IMR-90 (cell line): ENCODE measurements at regions not wholly inside any gene's neighbourhood (a gene's known extent, or its start where the extent isn't known, plus 50 kb on each side); places are given as distances from the start of the nearest gene placed in this dataset.

Experiments used
- ATAC-seq: fragments of 200-7000 bp; cut with Tn5 transposase; 2 replicates; pipeline ENCODE4 v1.9.1; 2020; ENCODE audit warnings: low read depth, mild to moderate bottlenecking, moderate library complexity
- BruUV-seq: library from RNA; stranded (reverse); fragments of 400-500 nt; replicated peaks from 2 replicates; lab custom pipeline; 2021; lab: Mats Ljungman, UMichigan
- CTCF ChIA-PET: fragments of 300-600 bp; formaldehyde crosslinking; extraction: SDS; loops from one replicate; lab custom pipeline; 2021; ENCODE audit warnings: antibody characterized with exemption; lab: Yijun Ruan, JAX
- POLR2A ChIA-PET: fragments of 300-600 bp; sonication (Branson Sonifier 250); formaldehyde crosslinking; loops from one replicate; lab custom pipeline; 2022; ENCODE audit warnings: antibody characterized with exemption; ENCODE audit not compliant: unreplicated experiment; lab: Charles Lee
- DNase-seq: peaks from one replicate; pipeline ENCODE4 v3.0.0; 2013
- H2AFZ ChIP-seq: replicated peaks from 2 replicates; pipeline ENCODE3; 2013; ENCODE audit warnings: low read length, mild to moderate bottlenecking; ENCODE audit not compliant: poor library complexity
- H2AK5ac ChIP-seq: 2 replicates; pipeline ENCODE4 v1.6.1; 2013; ENCODE audit warnings: low read depth, low read length, inconsistent platforms
- H2AK9ac ChIP-seq: replicated peaks from 2 replicates; pipeline ENCODE3; 2013; ENCODE audit warnings: mild to moderate bottlenecking, low read depth, low read length, moderate library complexity; ENCODE audit not compliant: poor library complexity
- H2BK120ac ChIP-seq: 2 replicates; pipeline ENCODE4 v1.6.1; 2013; ENCODE audit warnings: low read depth, low read length, inconsistent platforms
- H2BK15ac ChIP-seq: 3 replicates; pipeline ENCODE4 v1.6.1; 2013; ENCODE audit warnings: low read depth, low read length, inconsistent platforms
- H2BK20ac ChIP-seq: 2 replicates; pipeline ENCODE4 v1.6.1; 2013; ENCODE audit warnings: low read depth, mild to moderate bottlenecking, inconsistent platforms, low read length, moderate library complexity
- H2BK5ac ChIP-seq: 2 replicates; pipeline ENCODE4 v1.6.1; 2013; ENCODE audit warnings: mild to moderate bottlenecking, low read depth, low read length, inconsistent platforms; ENCODE audit not compliant: poor library complexity, severe bottlenecking
- H3K14ac ChIP-seq: replicated peaks from 2 replicates; pipeline ENCODE4 v1.6.1; 2013; ENCODE audit warnings: low read depth, low read length, inconsistent platforms
- H3K18ac ChIP-seq: 2 replicates; pipeline ENCODE4 v1.6.1; 2013; ENCODE audit warnings: low read depth, low read length, control low read depth
- H3K23ac ChIP-seq: 2 replicates; pipeline ENCODE4 v1.6.1; 2013; ENCODE audit warnings: low read depth, low read length, inconsistent platforms
- H3K27ac ChIP-seq: 2 replicates; pipeline ENCODE4 v1.5.1; 2013; ENCODE audit warnings: mild to moderate bottlenecking, control low read depth, low read length; ENCODE audit not compliant: insufficient read depth
- H3K27me3 ChIP-seq: 2 replicates; pipeline ENCODE4 v1.6.1; 2013; ENCODE audit warnings: low read length; ENCODE audit not compliant: control insufficient read depth, insufficient read depth
- H3K36me3 ChIP-seq: 2 replicates; pipeline ENCODE4 v1.6.1; 2013; ENCODE audit warnings: low read length, mixed read lengths; ENCODE audit not compliant: control insufficient read depth, insufficient read depth
- H3K4ac ChIP-seq: 2 replicates; pipeline ENCODE4 v1.6.1; 2013; ENCODE audit warnings: low read depth, low read length, inconsistent platforms
- H3K4me1 ChIP-seq: 2 replicates; pipeline ENCODE4 v1.6.1; 2013; ENCODE audit warnings: low read length, mixed read lengths; ENCODE audit not compliant: control insufficient read depth, insufficient read depth
- H3K4me2 ChIP-seq: 2 replicates; pipeline ENCODE4 v1.6.1; 2013; ENCODE audit warnings: low read depth, mild to moderate bottlenecking, control low read depth, low read length, moderate library complexity
- H3K4me3 ChIP-seq: 2 replicates; pipeline ENCODE4 v1.5.1; 2013; ENCODE audit warnings: low read depth, mild to moderate bottlenecking, control low read depth, low read length, moderate library complexity; ENCODE audit not compliant: insufficient read depth
- H3K56ac ChIP-seq: 2 replicates; pipeline ENCODE4 v1.6.1; 2013; ENCODE audit warnings: low read length, inconsistent platforms; ENCODE audit not compliant: insufficient read depth; ENCODE audit errors: extremely low read depth
- H3K79me1 ChIP-seq, 2 experiments: 2 replicates each; pipeline ENCODE4 v1.6.1; 2013; ENCODE audit warnings: low read length in 2 of 2, inconsistent platforms in 1 of 2, low read depth in 1 of 2
- H3K9ac ChIP-seq: 2 replicates; pipeline ENCODE4 v1.6.1; 2013; ENCODE audit warnings: low read depth, low read length, control low read depth
- H3K9me1 ChIP-seq: 2 replicates; pipeline ENCODE4 v1.6.1; 2013; ENCODE audit warnings: low read length, inconsistent platforms; ENCODE audit not compliant: insufficient read depth
- H3K9me3 ChIP-seq: 2 replicates; pipeline ENCODE4 v1.6.1; 2013; ENCODE audit warnings: low read length; ENCODE audit not compliant: control insufficient read depth, insufficient read depth
- H4K20me1 ChIP-seq: 2 replicates; pipeline ENCODE4 v1.6.1; 2013; ENCODE audit warnings: low read length, inconsistent platforms; ENCODE audit not compliant: insufficient read depth
- H4K5ac ChIP-seq: 2 replicates; pipeline ENCODE4 v1.6.1; 2013; ENCODE audit warnings: mild to moderate bottlenecking, low read depth, low read length, control low read depth
- H4K8ac ChIP-seq, 2 experiments: 2 replicates each; pipeline ENCODE4 v1.6.1; 2013; ENCODE audit warnings: low read depth in 2 of 2, low read length in 2 of 2, control low read depth in 1 of 2, inconsistent platforms in 1 of 2
- H4K91ac ChIP-seq: 2 replicates; pipeline ENCODE4 v1.6.1; 2013; ENCODE audit warnings: low read depth, low read length, inconsistent platforms; ENCODE audit not compliant: insufficient read depth
- ELK1 ChIP-seq: fragments of 150-350 bp; IDR thresholded peaks from 2 replicates; pipeline ENCODE4 v1.6.1; 2016; ENCODE audit warnings: low read depth, mild to moderate bottlenecking, low read length, moderate library complexity, borderline replicate concordance
- WGBS, 2 experiments: methylation state at CpG; one replicate each; pipeline versions ENCODE4 v1.1.5 to v1.1.7; 2013; ENCODE audit warnings: missing lambda C conversion rate in 2 of 2; ENCODE audit not compliant: insufficient read length in 1 of 2; ENCODE audit errors: extremely low coverage in 2 of 2; 5-methylcytosine and 5-hydroxymethylcytosine counted together
- dilution Hi-C: fragments of 300-500 bp; cut with HindIII; formaldehyde crosslinking; loops from one replicate; pipeline ENCODE4 v1.14.3; 2018; ENCODE audit warnings: low sequenced_read_pairs; ENCODE audit not compliant: unreplicated experiment
- in situ Hi-C: fragments of 300-500 bp; cut with MboI; formaldehyde crosslinking; loops from 3 replicates; pipeline ENCODE4 v1.14.3; 2019; ENCODE audit warnings: low sequenced_read_pairs, inconsistent platforms, mixed read lengths
- intact Hi-C: fragments of 100-400 bp; cut with micrococcal nuclease; formaldehyde crosslinking; loops from 2 replicates; pipeline ENCODE4 v1.10.0; 2022

- no TSS peak for BruUV-seq
- no peak for DNase-seq
- no peak overlapping the region for H3K4ac ChIP-seq
- H4K5ac ChIP-seq: no peak overlapping the region
- no peak for ATAC-seq
- H3K9ac ChIP-seq: no peak overlapping the region
- H3K27ac ChIP-seq: no peak overlapping the region
- H2BK15ac ChIP-seq: no peak overlapping the region
- no peaks in the 10 kb centered on the region for H3K36me3 ChIP-seq
- no peak overlapping the region for H3K56ac ChIP-seq
- H3K4me2 ChIP-seq: no peak overlapping the region
- no peaks in the 10 kb centered on the region for H4K20me1 ChIP-seq
- H4K91ac ChIP-seq: no peak overlapping the region
- peaks cover 2% of the 10 kb centered on the region; the same call in 1 of the 2 replicates for H3K27me3 ChIP-seq
- H2AK9ac ChIP-seq: no peak overlapping the region
- H3K18ac ChIP-seq: no peak overlapping the region
- no peak overlapping the region for H2BK120ac ChIP-seq
- H3K4me3 ChIP-seq: no peak overlapping the region
- H4K8ac ChIP-seq: no peak overlapping the region
- H2AK5ac ChIP-seq: no peak overlapping the region
- no peaks in the 10 kb centered on the region for H3K9me3 ChIP-seq
- no peak overlapping the region for H2AFZ ChIP-seq
- H3K9me1 ChIP-seq: no peaks in the 10 kb centered on the region
- ChIA-PET POLR2A (no interaction called here), CTCF (no interaction called here)
- TF ChIP-seq ELK1: no peak
- no peak overlapping the region for H2BK5ac ChIP-seq
- no peak overlapping the region for H3K14ac ChIP-seq
- H2BK20ac ChIP-seq: no peak overlapping the region
- no peak overlapping the region for H3K23ac ChIP-seq
- no CpG with 5 or more reads among the region's 3 CpGs for WGBS, 2 experiments
- H3K79me1 ChIP-seq: no peaks in the 10 kb centered on the region
- H3K4me1 ChIP-seq: peaks cover 13% of the 10 kb centered on the region
- intact Hi-C loops (no loop called here), in situ Hi-C loops (no loop called here), dilution Hi-C loops (no loop called here)
Observed at GRCh38 chr17:62866471-62866870, 58.4 kb upstream of the MARCHF10 start.
